Upper lobe of left lung (tissue), 6 donors: ENCODE measurements at regions not wholly inside any gene's neighbourhood (a gene's known extent, or its start where the extent isn't known, plus 50 kb on each side); places are given as distances from the start of the nearest gene placed in this dataset.

Source experiments
- ATAC-seq, 2 donors: fragments of 200-7000 bp; cut with Tn5 transposase; one replicate each; pipeline ENCODE4 v1.9.1; 2022; ENCODE audit warnings: mild to moderate bottlenecking in 2 of 2, moderate library complexity in 2 of 2; ENCODE audit not compliant: low FRiP score in 2 of 2
- DNase-seq, 2 donors: peaks; one replicate each; pipeline ENCODE4 v3.0.0-alpha.2; 2019 to 2020
- H3K27ac ChIP-seq, 4 donors: fragments of 200-600 bp; sonication (generic); one replicate each; pipeline ENCODE4 v1.5.1; 2016 to 2019
- H3K27me3 ChIP-seq, 4 donors: fragments of 200-600 bp; sonication (generic); one replicate each; pipeline ENCODE4 v1.5.1; 2017 to 2019
- H3K36me3 ChIP-seq, 4 donors: fragments of 200-600 bp; sonication (generic); one replicate each; pipeline ENCODE4 v1.5.1; 2016 to 2019
- H3K4me1 ChIP-seq, 4 donors: fragments of 200-600 bp; sonication (generic); one replicate each; pipeline ENCODE4 v1.5.1; 2018 to 2019
- H3K4me3 ChIP-seq, 4 donors: fragments of 200-600 bp; sonication (generic); one replicate each; pipeline ENCODE4 v1.5.1; 2017 to 2019; ENCODE audit warnings: mild to moderate bottlenecking in 2 of 4, moderate library complexity in 1 of 4
- H3K9me3 ChIP-seq, 4 donors: fragments of 200-600 bp; sonication (generic); one replicate each; pipeline ENCODE4 v1.5.1; 2018 to 2019
- EP300 ChIP-seq, 4 donors: sonication (generic); formaldehyde crosslinking; IDR thresholded peaks; one replicate each; pipeline ENCODE4 v1.5.1; 2017; ENCODE audit warnings: antibody characterized with exemption in 4 of 4, control low read depth in 2 of 4
- POLR2A ChIP-seq, 4 donors: fragments of 450-650 bp; IDR thresholded peaks; one replicate each; pipeline ENCODE4 v1.5.1; 2016 to 2017; ENCODE audit warnings: antibody characterized with exemption in 4 of 4, mild to moderate bottlenecking in 2 of 4
- POLR2AphosphoS5 ChIP-seq, 2 donors: sonication (generic); formaldehyde crosslinking; IDR thresholded peaks; one replicate each; pipeline ENCODE4 v1.5.1; 2017; ENCODE audit warnings: antibody characterized with exemption in 2 of 2
- WGBS, 2 donors: methylation state at CpG; one replicate each; pipeline ENCODE4 v1.1.5; 2017 to 2018; 5-methylcytosine and 5-hydroxymethylcytosine counted together
- TF ChIP-seq, protein P1 (sequence below), 6 experiments: fragments of 450-650 bp in 4 of 6; fragments of 200-600 bp in 2 of 6; sonication (generic) in 2 of 6; IDR thresholded peaks; one replicate each; pipeline ENCODE4 v1.5.1; 2016 to 2019; ENCODE audit warnings: antibody characterized with exemption in 6 of 6
- donor health status: DM: no; HTN: no; CAD: no; lungs with moderate emphysema.
- donor health status: DM: no; HTN: yes; CAD: no; lungs with severe emphysema.

- WGBS, 2 donors: 96 to 97% methylated on average over 3 of the region's 3 CpGs
- no peak for TF ChIP-seq EP300 (IDR thresholded peaks at IDR 0.05)
- TF ChIP-seq POLR2AphosphoS5 (IDR thresholded peaks at IDR 0.05): no peak
- no peak for TF ChIP-seq POLR2A (IDR thresholded peaks at IDR 0.05)
- TF ChIP-seq, protein P1, sequence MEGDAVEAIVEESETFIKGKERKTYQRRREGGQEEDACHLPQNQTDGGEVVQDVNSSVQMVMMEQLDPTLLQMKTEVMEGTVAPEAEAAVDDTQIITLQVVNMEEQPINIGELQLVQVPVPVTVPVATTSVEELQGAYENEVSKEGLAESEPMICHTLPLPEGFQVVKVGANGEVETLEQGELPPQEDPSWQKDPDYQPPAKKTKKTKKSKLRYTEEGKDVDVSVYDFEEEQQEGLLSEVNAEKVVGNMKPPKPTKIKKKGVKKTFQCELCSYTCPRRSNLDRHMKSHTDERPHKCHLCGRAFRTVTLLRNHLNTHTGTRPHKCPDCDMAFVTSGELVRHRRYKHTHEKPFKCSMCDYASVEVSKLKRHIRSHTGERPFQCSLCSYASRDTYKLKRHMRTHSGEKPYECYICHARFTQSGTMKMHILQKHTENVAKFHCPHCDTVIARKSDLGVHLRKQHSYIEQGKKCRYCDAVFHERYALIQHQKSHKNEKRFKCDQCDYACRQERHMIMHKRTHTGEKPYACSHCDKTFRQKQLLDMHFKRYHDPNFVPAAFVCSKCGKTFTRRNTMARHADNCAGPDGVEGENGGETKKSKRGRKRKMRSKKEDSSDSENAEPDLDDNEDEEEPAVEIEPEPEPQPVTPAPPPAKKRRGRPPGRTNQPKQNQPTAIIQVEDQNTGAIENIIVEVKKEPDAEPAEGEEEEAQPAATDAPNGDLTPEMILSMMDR (IDR thresholded peaks at IDR 0.05): no peak
- no peaks in the 10 kb centered on the region for H3K36me3 ChIP-seq
- H3K4me1 ChIP-seq: peaks cover 9 to 14% (median 12%) of the 10 kb centered on the region in 4 donors
- ATAC-seq: no peak
- no peaks in the 10 kb centered on the region for H3K27me3 ChIP-seq
- no peaks in the 10 kb centered on the region for H3K9me3 ChIP-seq
- DNase-seq: no peak
- no peak overlapping the region for H3K27ac ChIP-seq
- no peak overlapping the region for H3K4me3 ChIP-seq
Observed at GRCh38 chr12:92535961-92536360, 166.8 kb upstream of the PLEKHG7 start.

DNA sequence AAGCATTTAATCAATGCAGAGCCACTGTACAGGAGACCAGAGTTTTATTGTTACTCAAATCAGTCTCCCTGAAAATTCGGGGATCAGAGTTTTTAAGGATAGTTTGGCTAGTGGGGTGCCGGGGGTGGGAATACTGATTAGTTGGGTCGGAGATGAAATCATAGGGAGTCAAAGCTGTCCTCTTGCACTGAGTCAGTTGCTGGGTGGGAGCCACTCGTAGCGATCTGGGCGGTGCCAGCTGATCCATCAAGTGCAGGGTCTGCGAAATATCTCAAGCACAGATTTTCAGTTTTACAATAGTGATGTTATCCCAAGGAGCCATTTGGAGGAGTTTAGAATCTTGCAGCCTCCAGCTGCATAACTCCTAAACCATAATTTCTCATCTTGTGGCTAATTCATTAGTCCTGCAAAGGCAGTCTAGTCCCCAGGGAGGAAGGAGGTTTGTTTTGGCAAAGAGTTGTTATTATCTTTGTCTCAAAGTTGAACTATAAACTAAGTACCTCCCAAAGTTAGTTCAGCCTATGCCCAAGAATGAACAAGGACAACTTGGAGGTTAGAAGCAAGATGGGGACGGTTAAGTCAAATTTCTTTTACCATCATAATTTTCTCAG, 169.4 kb upstream of the PLEKHG7 start:
- Histone ChIP-seq H3K27ac (no peak overlapping the region), H3K36me3 (no peaks in the 10 kb centered on the region), H3K9me3 (no peaks in the 10 kb centered on the region), H3K4me3 (no peak overlapping the region), H3K4me1 (peaks cover 0 to under 1% (median 0%) of the 10 kb centered on the region in 4 donors), H3K27me3 (no peaks in the 10 kb centered on the region)
- DNase-seq (no peak), ATAC-seq (no peak)
- TF ChIP-seq POLR2AphosphoS5 (IDR thresholded peaks at IDR 0.05) (no peak), EP300 (IDR thresholded peaks at IDR 0.05) (no peak), POLR2A (IDR thresholded peaks at IDR 0.05) (no peak)
- TF ChIP-seq, protein P1 (IDR thresholded peaks at IDR 0.05): no peak
- WGBS, 2 donors: 93 to 94% methylated on average over 8 of the region's 8 CpGs

GRCh38 chr12:92530706-92531105, 172.1 kb upstream of the PLEKHG7 start:
- TF ChIP-seq POLR2A (IDR thresholded peaks at IDR 0.05) (no peak), EP300 (IDR thresholded peaks at IDR 0.05) (no peak), POLR2AphosphoS5 (IDR thresholded peaks at IDR 0.05) (no peak)
- TF ChIP-seq, protein P1 (IDR thresholded peaks at IDR 0.05): no peak
- Histone ChIP-seq H3K9me3 (no peaks in the 10 kb centered on the region), H3K36me3 (no peaks in the 10 kb centered on the region), H3K4me1 (no peaks in the 10 kb centered on the region), H3K4me3 (no peak overlapping the region), H3K27me3 (no peaks in the 10 kb centered on the region), H3K27ac (no peak overlapping the region)
- DNase-seq (no peak), ATAC-seq (no peak)
- 67 to 84% methylated on average over 1 of the region's 1 CpG for WGBS, 2 donors

DNA sequence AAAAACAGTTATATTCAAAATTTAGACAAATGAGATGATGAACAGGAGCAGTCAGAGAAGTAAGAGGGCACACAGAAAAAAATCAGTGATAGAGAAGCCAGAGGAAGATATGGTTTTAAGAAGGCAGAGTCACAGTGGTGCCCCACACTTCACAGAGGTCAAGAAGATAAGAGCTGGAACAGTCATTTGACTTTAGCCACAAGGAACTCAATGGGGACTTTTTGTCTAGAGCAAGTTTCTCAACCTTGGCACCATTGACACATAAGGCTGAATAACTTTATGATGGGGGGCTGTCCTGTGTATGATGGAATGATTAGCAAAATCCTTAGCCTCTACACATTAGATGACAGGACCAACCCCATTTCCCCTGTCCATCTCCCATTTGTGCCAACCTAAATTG, 172.8 kb upstream of the PLEKHG7 start:
- H3K4me3 ChIP-seq: no peak overlapping the region
- TF ChIP-seq, protein P1 (IDR thresholded peaks at IDR 0.05): no peak
- no peak for ATAC-seq
- DNase-seq: no peak
- H3K27me3 ChIP-seq: no peaks in the 10 kb centered on the region
- no peak overlapping the region for H3K27ac ChIP-seq
- H3K9me3 ChIP-seq: no peaks in the 10 kb centered on the region
- no peaks in the 10 kb centered on the region for H3K36me3 ChIP-seq
- H3K4me1 ChIP-seq: no peaks in the 10 kb centered on the region

GRCh38 chr12:92528586-92528985, 174.2 kb upstream of the PLEKHG7 start:
- DNase-seq (no peak), ATAC-seq (no peak)
- WGBS, 2 donors: 89 to 94% methylated on average over 3 of the region's 3 CpGs
- TF ChIP-seq POLR2A (IDR thresholded peaks at IDR 0.05) (no peak), EP300 (IDR thresholded peaks at IDR 0.05) (no peak), POLR2AphosphoS5 (IDR thresholded peaks at IDR 0.05) (no peak)
- TF ChIP-seq, protein P1 (IDR thresholded peaks at IDR 0.05): no peak
- Histone ChIP-seq H3K36me3 (no peaks in the 10 kb centered on the region), H3K27ac (no peak overlapping the region), H3K4me1 (no peaks in the 10 kb centered on the region), H3K27me3 (no peaks in the 10 kb centered on the region), H3K9me3 (no peaks in the 10 kb centered on the region), H3K4me3 (no peak overlapping the region)
